ENCODE measurements at regions not wholly inside any gene's neighbourhood (a gene's known extent, or its start where the extent isn't known, plus 50 kb on each side); places are given as distances from the start of the nearest gene placed in this dataset.

GRCh38 chr13:64640002-64640401 is 2590.1 kb downstream of the PCDH9 start:
- ATAC-seq (ENCODE audit: poor library complexity), result no peak
- TF ChIP-seq CTCF (IDR thresholded peaks at IDR 0.05), result no peak
- no peak overlapping the region for H3K27ac Mint-ChIP-seq

GRCh38 chr13:64639206-64639605 is 2590.9 kb downstream of the PCDH9 start:
- POLR2A ChIA-PET, result no interaction called here
- no peak overlapping the region for H3K4me3 ChIP-seq (ENCODE audit: low read length)
- no peak overlapping the region for H3K27ac Mint-ChIP-seq
- ATAC-seq (ENCODE audit: poor library complexity) (no peak), DNase-seq (no peak)
- no peaks in the 10 kb centered on the region for H3K4me1 Mint-ChIP-seq (ENCODE audit: low read depth)
- TF ChIP-seq CTCF (IDR thresholded peaks at IDR 0.05), result no peak
- H3K4me1 ChIP-seq (ENCODE audit: insufficient read depth, low read length), result no peaks in the 10 kb centered on the region
- H3K36me3 ChIP-seq (ENCODE audit: insufficient read depth, low read length), result no peaks in the 10 kb centered on the region
- no peaks in the 10 kb centered on the region for H3K27me3 ChIP-seq (ENCODE audit: control insufficient read depth in 1 of 2, insufficient read depth in 2 of 2, low read length in 2 of 2)
- H3K9me3 Mint-ChIP-seq, result peaks cover 12% of the 10 kb centered on the region
- no peak overlapping the region for H3K4me3 Mint-ChIP-seq
- no peak overlapping the region for H3K27ac ChIP-seq (ENCODE audit: low read depth in 1 of 2, low read length in 2 of 2)
- H3K36me3 Mint-ChIP-seq (ENCODE audit: low read depth), result no peaks in the 10 kb centered on the region
- intact Hi-C loops (cut with DNase I, micrococcal nuclease), result no loop called here
- peaks cover 0 to 3% of the 10 kb centered on the region in 2 experiments for H3K9me3 ChIP-seq (ENCODE audit: control insufficient read depth in 1 of 2, insufficient read depth in 1 of 2, low read length in 2 of 2)
- H3K27me3 Mint-ChIP-seq, result no peaks in the 10 kb centered on the region
- CTCF ChIA-PET, result no interaction called here

More at GRCh38 chr13:64640002-64640401, 2590.1 kb downstream of the PCDH9 start:
- Histone ChIP-seq H3K36me3 (ENCODE audit: insufficient read depth, low read length) (no peaks in the 10 kb centered on the region), H3K4me3 (ENCODE audit: low read length) (no peak overlapping the region), H3K9me3 (ENCODE audit: control insufficient read depth in 1 of 2, insufficient read depth in 1 of 2, low read length in 2 of 2) (peaks cover 0 to 3% of the 10 kb centered on the region in 2 experiments), H3K27me3 (ENCODE audit: control insufficient read depth in 1 of 2, insufficient read depth in 2 of 2, low read length in 2 of 2) (no peaks in the 10 kb centered on the region), H3K27ac (ENCODE audit: low read depth in 1 of 2, low read length in 2 of 2) (no peak overlapping the region), H3K4me1 (ENCODE audit: insufficient read depth, low read length) (no peaks in the 10 kb centered on the region)
- H3K4me1 Mint-ChIP-seq (ENCODE audit: low read depth), result no peaks in the 10 kb centered on the region
- H3K4me3 Mint-ChIP-seq, result no peak overlapping the region
- DNase-seq, result no peak
- intact Hi-C loops (cut with DNase I, micrococcal nuclease), result no loop called here
- H3K36me3 Mint-ChIP-seq (ENCODE audit: low read depth), result no peaks in the 10 kb centered on the region
- H3K27me3 Mint-ChIP-seq, result no peaks in the 10 kb centered on the region
- peaks cover 15% of the 10 kb centered on the region for H3K9me3 Mint-ChIP-seq
- POLR2A ChIA-PET, result no interaction called here
- CTCF ChIA-PET, result no interaction called here

GRCh38 chr13:64633948-64634347 is 2596.2 kb downstream of the PCDH9 start:
- no peaks in the 10 kb centered on the region for H3K36me3 Mint-ChIP-seq (ENCODE audit: low read depth)
- intact Hi-C loops (cut with DNase I, micrococcal nuclease), result no loop called here
- POLR2A ChIA-PET, result no interaction called here

More at GRCh38 chr13:64633948-64634347, 2596.2 kb downstream of the PCDH9 start:
- Histone ChIP-seq H3K36me3 (ENCODE audit: insufficient read depth, low read length) (no peaks in the 10 kb centered on the region), H3K27me3 (ENCODE audit: control insufficient read depth in 1 of 2, insufficient read depth in 2 of 2, low read length in 2 of 2) (no peaks in the 10 kb centered on the region), H3K4me3 (ENCODE audit: low read length) (no peak overlapping the region), H3K4me1 (ENCODE audit: insufficient read depth, low read length) (no peaks in the 10 kb centered on the region), H3K27ac (ENCODE audit: low read depth in 1 of 2, low read length in 2 of 2) (no peak overlapping the region), H3K9me3 (ENCODE audit: control insufficient read depth in 1 of 2, insufficient read depth in 1 of 2, low read length in 2 of 2) (peaks cover 0 to 3% of the 10 kb centered on the region in 2 experiments)
- no peak for DNase-seq
- H3K4me3 Mint-ChIP-seq, result no peak overlapping the region
- H3K9me3 Mint-ChIP-seq, result peaks cover 7% of the 10 kb centered on the region
- TF ChIP-seq CTCF (IDR thresholded peaks at IDR 0.05), result no peak
- H3K27ac Mint-ChIP-seq, result no peak overlapping the region
- no peaks in the 10 kb centered on the region for H3K4me1 Mint-ChIP-seq (ENCODE audit: low read depth)
- no peaks in the 10 kb centered on the region for H3K27me3 Mint-ChIP-seq
- CTCF ChIA-PET, result no interaction called here
- no peak for ATAC-seq (ENCODE audit: poor library complexity)
